Loucy (cell line): ENCODE measurements at regions not wholly inside any gene's neighbourhood (a gene's known extent, or its start where the extent isn't known, plus 50 kb on each side); places are given as distances from the start of the nearest gene placed in this dataset.

Experiments
- EZH2phosphoT487 ChIP-seq: fragments of 200-600 bp; IDR thresholded peaks from 2 replicates; pipeline ENCODE4 v1.6.1; 2018; ENCODE audit warnings: antibody characterized with exemption, mild to moderate bottlenecking, moderate library complexity, borderline replicate concordance
- TF ChIP-seq, protein P1 (sequence below): fragments of 200-600 bp; sonication (generic); conservative IDR thresholded peaks from 2 replicates; pipeline ENCODE4 v1.5.1; 2014; ENCODE audit warnings: mild to moderate bottlenecking, antibody characterized with exemption, low read length

- TF ChIP-seq, protein P1, sequence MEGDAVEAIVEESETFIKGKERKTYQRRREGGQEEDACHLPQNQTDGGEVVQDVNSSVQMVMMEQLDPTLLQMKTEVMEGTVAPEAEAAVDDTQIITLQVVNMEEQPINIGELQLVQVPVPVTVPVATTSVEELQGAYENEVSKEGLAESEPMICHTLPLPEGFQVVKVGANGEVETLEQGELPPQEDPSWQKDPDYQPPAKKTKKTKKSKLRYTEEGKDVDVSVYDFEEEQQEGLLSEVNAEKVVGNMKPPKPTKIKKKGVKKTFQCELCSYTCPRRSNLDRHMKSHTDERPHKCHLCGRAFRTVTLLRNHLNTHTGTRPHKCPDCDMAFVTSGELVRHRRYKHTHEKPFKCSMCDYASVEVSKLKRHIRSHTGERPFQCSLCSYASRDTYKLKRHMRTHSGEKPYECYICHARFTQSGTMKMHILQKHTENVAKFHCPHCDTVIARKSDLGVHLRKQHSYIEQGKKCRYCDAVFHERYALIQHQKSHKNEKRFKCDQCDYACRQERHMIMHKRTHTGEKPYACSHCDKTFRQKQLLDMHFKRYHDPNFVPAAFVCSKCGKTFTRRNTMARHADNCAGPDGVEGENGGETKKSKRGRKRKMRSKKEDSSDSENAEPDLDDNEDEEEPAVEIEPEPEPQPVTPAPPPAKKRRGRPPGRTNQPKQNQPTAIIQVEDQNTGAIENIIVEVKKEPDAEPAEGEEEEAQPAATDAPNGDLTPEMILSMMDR = no peak
- no peak for TF ChIP-seq EZH2phosphoT487
Measured at GRCh38 chr7:24372961-24373955, 89.3 kb downstream of the NPY start.
